ENCODE measurements at regions not wholly inside any gene's neighbourhood (a gene's known extent, or its start where the extent isn't known, plus 50 kb on each side); places are given as distances from the start of the nearest gene placed in this dataset.

- H3K27ac ChIP-seq, result no peak overlapping the region
- H3K4me3 ChIP-seq, result no peak overlapping the region
- no peaks in the 10 kb centered on the region for H3K79me2 ChIP-seq
- H3K36me3 ChIP-seq (replicated peaks; ENCODE audit: insufficient read depth, low read depth), result no peaks in the 10 kb centered on the region
- H3K4me2 ChIP-seq, result no peak overlapping the region
- no peaks in the 10 kb centered on the region for H4K20me1 ChIP-seq (ENCODE audit: insufficient read depth, poor library complexity, severe bottlenecking)
- H3K9me2 ChIP-seq (replicated peaks; ENCODE audit: insufficient read depth), result no peaks in the 10 kb centered on the region
- H3K9me3 ChIP-seq (ENCODE audit: low read depth), result no peaks in the 10 kb centered on the region
- TF ChIP-seq EZH2phosphoT487 (IDR thresholded peaks at IDR 0.05; ENCODE audit: low read depth, severe bottlenecking, unreplicated experiment) (no peak), CTCF (IDR thresholded peaks at IDR 0.05; ENCODE audit: poor library complexity) (no peak), EZH2 (IDR thresholded peaks at IDR 0.05; ENCODE audit: borderline replicate concordance) (no peak)
- H3K4me1 ChIP-seq (ENCODE audit: insufficient read depth), result no peaks in the 10 kb centered on the region
- no peak overlapping the region for H2AFZ ChIP-seq
- WGBS (ENCODE audit: low lambda C conversion rate, missing lambda C conversion rate), result 91% methylated on average over 4 of the region's 4 CpGs
- H3K27me3 ChIP-seq, result peaks cover 4% of the 10 kb centered on the region
- DNase-seq (ENCODE audit: low spot score), result no peak
Observed at GRCh38 chr9:113771199-113771598, 104.9 kb upstream of the ZNF618 start.

GRCh38 chr9:113772121-113772810 is 103.8 kb upstream of the ZNF618 start:
- Histone ChIP-seq H2AFZ (no peak overlapping the region), H3K27ac (no peak overlapping the region), H3K36me3 (replicated peaks; ENCODE audit: insufficient read depth, low read depth) (no peaks in the 10 kb centered on the region), H4K20me1 (ENCODE audit: insufficient read depth, poor library complexity, severe bottlenecking) (no peaks in the 10 kb centered on the region), H3K4me1 (ENCODE audit: insufficient read depth) (peaks cover 5% of the 10 kb centered on the region), H3K9me3 (ENCODE audit: low read depth) (no peaks in the 10 kb centered on the region), H3K4me3 (no peak overlapping the region), H3K4me2 (no peak overlapping the region), H3K79me2 (no peaks in the 10 kb centered on the region), H3K27me3 (peaks cover 4% of the 10 kb centered on the region), H3K9me2 (replicated peaks; ENCODE audit: insufficient read depth) (no peaks in the 10 kb centered on the region)
- TF ChIP-seq EZH2 (IDR thresholded peaks at IDR 0.05; ENCODE audit: borderline replicate concordance), result no peak
- TF ChIP-seq CTCF (IDR thresholded peaks at IDR 0.05; ENCODE audit: poor library complexity), result no peak
- no peak for TF ChIP-seq EZH2phosphoT487 (IDR thresholded peaks at IDR 0.05; ENCODE audit: low read depth, severe bottlenecking, unreplicated experiment)
- 70% methylated on average over 6 of the region's 6 CpGs for WGBS (ENCODE audit: low lambda C conversion rate, missing lambda C conversion rate)
- DNase-seq (ENCODE audit: low spot score), result no peak

GRCh38 chr9:113774963-113775362 is 101.1 kb upstream of the ZNF618 start:
- Histone ChIP-seq H3K27me3 (no peaks in the 10 kb centered on the region), H3K4me1 (ENCODE audit: insufficient read depth) (peaks cover 5% of the 10 kb centered on the region), H3K9me2 (replicated peaks; ENCODE audit: insufficient read depth) (no peaks in the 10 kb centered on the region), H3K4me3 (no peak overlapping the region), H3K9me3 (ENCODE audit: low read depth) (no peaks in the 10 kb centered on the region), H3K36me3 (replicated peaks; ENCODE audit: insufficient read depth, low read depth) (no peaks in the 10 kb centered on the region), H2AFZ (no peak overlapping the region), H4K20me1 (ENCODE audit: insufficient read depth, poor library complexity, severe bottlenecking) (no peaks in the 10 kb centered on the region), H3K27ac (no peak overlapping the region), H3K79me2 (no peaks in the 10 kb centered on the region), H3K4me2 (no peak overlapping the region)
- TF ChIP-seq EZH2phosphoT487 (IDR thresholded peaks at IDR 0.05; ENCODE audit: low read depth, severe bottlenecking, unreplicated experiment), result no peak
- TF ChIP-seq CTCF (IDR thresholded peaks at IDR 0.05; ENCODE audit: poor library complexity), result no peak
- no peak for TF ChIP-seq EZH2 (IDR thresholded peaks at IDR 0.05; ENCODE audit: borderline replicate concordance)
- WGBS (ENCODE audit: low lambda C conversion rate, missing lambda C conversion rate), result 92% methylated on average over 1 of the region's 1 CpG
- no peak for DNase-seq (ENCODE audit: low spot score)

Data from hepatocyte (in vitro differentiated cells).